ENCODE measurements at regions not wholly inside any gene's neighbourhood (a gene's known extent, or its start where the extent isn't known, plus 50 kb on each side); places are given as distances from the start of the nearest gene placed in this dataset.

DNA sequence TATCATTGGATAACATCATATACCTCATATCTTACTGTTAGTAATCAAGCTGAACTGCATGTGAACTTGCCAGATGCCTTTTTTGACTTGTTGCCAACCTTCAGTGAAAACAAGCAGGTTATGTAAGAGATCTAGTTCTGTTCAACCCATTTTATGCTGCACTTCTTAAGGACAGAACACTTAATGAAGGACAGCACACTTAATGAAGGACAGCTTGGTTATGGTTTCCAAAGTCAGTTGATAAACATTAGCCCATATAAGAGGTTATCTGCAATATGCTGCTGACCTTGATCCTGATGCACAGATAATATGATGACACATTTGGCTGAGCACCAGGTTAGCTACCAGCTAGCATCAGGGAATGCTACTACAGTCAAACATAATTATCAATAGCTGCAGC is 358.7 kb upstream of the PDGFD start:
- TF ChIP-seq, protein P1, sequence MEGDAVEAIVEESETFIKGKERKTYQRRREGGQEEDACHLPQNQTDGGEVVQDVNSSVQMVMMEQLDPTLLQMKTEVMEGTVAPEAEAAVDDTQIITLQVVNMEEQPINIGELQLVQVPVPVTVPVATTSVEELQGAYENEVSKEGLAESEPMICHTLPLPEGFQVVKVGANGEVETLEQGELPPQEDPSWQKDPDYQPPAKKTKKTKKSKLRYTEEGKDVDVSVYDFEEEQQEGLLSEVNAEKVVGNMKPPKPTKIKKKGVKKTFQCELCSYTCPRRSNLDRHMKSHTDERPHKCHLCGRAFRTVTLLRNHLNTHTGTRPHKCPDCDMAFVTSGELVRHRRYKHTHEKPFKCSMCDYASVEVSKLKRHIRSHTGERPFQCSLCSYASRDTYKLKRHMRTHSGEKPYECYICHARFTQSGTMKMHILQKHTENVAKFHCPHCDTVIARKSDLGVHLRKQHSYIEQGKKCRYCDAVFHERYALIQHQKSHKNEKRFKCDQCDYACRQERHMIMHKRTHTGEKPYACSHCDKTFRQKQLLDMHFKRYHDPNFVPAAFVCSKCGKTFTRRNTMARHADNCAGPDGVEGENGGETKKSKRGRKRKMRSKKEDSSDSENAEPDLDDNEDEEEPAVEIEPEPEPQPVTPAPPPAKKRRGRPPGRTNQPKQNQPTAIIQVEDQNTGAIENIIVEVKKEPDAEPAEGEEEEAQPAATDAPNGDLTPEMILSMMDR (IDR thresholded peaks at IDR 0.05), result no peak
- TF ChIP-seq POLR2A (IDR thresholded peaks at IDR 0.05) (no peak), EP300 (IDR thresholded peaks at IDR 0.05) (no peak)
